GM18907 (cell line): ENCODE measurements at regions not wholly inside any gene's neighbourhood (a gene's known extent, or its start where the extent isn't known, plus 50 kb on each side); places are given as distances from the start of the nearest gene placed in this dataset.
A peak's percentile ranks its signal among the peaks of the same experiment; 100 is the strongest.

ENCODE experiments used
- ATAC-seq: cut with Tn5 transposase; IDR thresholded peaks from one replicate; pipeline ENCODE4 v1.9.1; 2021; ENCODE audit warnings: mild to moderate bottlenecking, moderate library complexity; ENCODE audit not compliant: unreplicated experiment

DNA sequence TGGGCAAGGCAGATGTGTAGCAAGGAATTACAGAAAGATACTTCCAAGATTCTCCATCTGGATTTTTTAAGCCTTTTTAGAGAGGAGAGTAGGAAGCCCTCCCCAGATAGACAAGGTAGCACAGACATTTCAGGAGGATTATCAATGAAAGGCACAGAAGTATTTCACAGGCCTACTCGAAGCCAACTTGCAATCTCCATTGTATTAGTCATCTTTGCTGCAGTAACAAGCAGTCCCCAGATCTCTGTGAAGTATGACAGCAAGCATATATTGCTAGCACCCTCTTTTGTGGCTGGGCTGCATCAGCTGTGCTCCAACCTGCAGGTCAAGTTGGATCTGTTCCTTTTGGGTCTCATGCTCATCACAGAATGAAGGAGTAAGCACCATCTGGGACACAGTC is 101.6 kb downstream of the MAF start:
- no peak for ATAC-seq

GRCh38 chr16:79497606-79498350 is 102.8 kb downstream of the MAF start:
- no peak for ATAC-seq

DNA sequence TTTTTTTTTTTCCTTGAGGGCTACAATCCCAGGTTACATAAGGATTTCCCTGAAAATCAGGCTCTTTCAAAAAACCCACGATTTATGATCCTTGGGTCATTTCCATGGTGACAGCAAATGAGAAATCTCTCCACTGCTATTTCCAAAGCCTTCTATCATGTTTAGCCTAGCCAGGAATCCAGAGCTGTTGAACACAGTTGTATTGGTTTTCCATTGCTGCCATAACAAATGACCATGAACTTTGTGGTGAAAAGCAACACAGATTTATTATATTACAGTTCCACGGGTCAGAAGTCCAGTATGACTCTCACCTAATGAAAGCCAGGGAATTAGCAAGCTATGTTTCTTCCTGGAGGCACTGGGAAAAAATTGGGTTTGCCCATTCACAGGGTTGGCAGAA is 106.6 kb downstream of the MAF start:
- no peak for ATAC-seq

- no peak for ATAC-seq
Measured at GRCh38 chr16:79492036-79492435, 108.5 kb downstream of the MAF start.

GRCh38 chr16:79485020-79485419 is 115.5 kb downstream of the MAF start:
- ATAC-seq: no peak

- ATAC-seq: no peak
Measured at GRCh38 chr16:79484237-79484636, 116.3 kb downstream of the MAF start.

- no peak for ATAC-seq
Measured at GRCh38 chr16:79483336-79483735, 117.2 kb downstream of the MAF start.

- no peak for ATAC-seq
Measured at GRCh38 chr16:79482011-79482410, 118.5 kb downstream of the MAF start.

DNA sequence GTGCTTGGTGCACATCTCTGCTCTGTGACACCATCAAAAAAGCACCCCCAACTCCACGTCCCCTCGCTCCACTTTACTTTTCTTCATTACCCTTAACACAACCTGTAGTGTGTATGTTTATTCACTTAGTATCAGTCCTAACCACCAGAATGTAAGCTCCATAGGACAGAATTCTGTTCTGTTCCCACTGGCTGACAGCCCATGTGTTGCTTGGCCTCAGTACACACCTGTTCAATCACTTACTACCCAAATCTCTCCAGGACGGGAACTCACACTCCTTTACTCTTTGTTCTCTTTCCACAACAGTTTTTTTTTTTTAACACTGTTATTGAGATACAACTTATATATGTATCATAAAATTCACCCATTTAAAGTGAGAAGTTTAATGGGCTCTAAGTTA is 119.6 kb downstream of the MAF start:
- no peak for ATAC-seq

- ATAC-seq: no peak
Measured at GRCh38 chr16:79480056-79480455, 120.5 kb downstream of the MAF start.

DNA sequence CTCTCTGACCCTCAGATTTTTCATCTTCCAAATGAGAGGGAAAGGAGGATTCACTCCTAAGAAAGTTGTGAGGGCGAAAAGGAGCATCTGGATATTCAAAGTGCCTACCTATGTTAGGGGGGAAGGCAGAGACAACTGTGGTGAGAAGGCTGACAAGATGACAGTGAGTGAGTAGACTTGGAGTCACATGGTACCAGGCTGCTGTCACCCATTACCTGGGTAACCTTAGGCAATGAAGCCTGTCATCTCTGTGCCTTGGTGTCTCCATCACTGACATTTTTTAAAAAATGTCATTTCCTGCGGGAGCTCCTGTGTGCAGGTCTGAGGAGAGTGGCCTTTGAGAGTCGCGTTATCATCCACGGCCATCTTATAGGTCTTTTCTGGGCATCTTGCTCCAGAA is 124.0 kb downstream of the MAF start:
- no peak for ATAC-seq

- ATAC-seq: no peak
Measured at GRCh38 chr16:79475841-79476240, 124.7 kb downstream of the MAF start.

- no peak for ATAC-seq
Measured at GRCh38 chr16:79473456-79473855, 127.1 kb downstream of the MAF start.

- ATAC-seq: no peak
Measured at GRCh38 chr16:79472426-79472825, 128.1 kb downstream of the MAF start.

DNA sequence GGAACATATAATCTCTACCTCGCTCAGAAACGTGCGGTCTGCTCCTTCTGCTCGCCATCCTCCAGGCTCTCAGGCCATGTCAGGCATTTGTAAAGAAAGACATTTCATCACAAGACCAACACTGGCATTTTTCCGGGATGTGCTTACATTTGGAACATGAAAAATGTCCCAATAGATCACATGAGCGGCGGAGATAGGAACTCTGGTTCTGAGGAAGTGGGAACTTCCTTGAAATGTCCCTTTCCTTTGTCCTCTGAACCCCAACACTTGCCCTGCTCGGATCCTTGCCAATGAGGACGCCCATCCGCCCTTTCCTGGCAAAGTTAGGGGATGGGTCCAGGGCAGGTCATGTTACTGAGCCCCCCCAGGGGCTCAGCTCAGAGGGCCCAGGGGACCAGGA is 130.5 kb downstream of the MAF start:
- ATAC-seq: no peak

DNA sequence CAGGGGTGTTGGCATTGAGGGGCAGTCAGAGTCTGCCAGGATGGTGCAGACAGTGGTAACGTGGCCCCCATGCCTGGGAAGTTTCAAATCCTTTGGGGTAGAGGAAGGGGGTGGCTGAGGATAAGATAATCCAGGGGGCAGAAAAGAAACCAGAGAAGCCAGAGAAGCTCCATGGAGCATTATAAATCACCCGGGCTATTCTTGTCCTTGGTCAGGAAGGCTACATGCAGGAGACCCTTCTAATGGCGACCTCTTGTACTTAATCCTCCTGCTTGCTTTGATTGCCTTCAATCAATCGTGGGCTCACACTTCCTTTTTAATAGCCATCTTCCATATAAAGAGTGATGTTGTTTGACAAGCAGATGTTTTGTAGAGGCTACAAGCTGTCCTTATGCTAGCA is 131.9 kb downstream of the MAF start:
- ATAC-seq: no peak

- ATAC-seq: no peak
Measured at GRCh38 chr16:79468121-79468552, 132.4 kb downstream of the MAF start.

DNA sequence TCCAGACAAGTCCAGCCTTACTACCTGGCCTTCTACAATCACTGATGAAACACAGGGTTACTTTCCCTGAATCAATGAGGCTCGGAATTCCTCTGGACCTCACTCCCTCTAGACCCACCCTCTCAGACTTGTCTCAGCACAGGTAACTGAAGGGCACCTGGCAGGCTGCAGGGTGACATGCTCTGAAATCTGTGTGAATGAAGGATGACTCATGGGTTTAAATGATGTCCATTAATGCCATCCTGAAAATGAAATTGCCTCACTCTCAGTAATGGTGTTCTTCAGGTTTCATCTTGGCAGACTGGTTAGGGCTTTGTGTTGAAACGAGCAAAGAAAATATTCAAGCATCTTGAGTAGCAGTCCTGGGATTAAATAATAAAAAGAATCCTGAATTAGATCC is 134.4 kb downstream of the MAF start:
- no peak for ATAC-seq

DNA sequence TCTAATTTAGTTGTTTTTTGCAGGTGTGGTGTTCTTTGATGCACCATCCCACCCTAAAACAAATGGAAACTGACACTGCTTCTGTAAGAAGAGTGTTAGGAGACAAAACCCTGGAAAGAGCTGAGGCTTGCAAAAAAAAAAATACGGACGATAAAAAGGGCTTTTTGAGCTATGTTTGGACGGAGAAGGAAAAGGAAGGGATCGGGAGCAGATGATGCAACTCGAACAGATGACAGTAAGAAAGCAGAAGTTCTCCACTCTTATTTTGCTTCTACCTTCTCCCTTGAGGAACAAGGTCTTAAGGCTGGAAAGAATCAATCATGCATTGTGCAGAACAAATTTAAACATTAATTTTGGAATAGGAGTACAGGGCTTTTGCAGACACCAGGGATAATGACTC is 136.7 kb downstream of the MAF start:
- no peak for ATAC-seq

GRCh38 chr16:79456036-79456435 is 144.5 kb downstream of the MAF start:
- no peak for ATAC-seq

DNA sequence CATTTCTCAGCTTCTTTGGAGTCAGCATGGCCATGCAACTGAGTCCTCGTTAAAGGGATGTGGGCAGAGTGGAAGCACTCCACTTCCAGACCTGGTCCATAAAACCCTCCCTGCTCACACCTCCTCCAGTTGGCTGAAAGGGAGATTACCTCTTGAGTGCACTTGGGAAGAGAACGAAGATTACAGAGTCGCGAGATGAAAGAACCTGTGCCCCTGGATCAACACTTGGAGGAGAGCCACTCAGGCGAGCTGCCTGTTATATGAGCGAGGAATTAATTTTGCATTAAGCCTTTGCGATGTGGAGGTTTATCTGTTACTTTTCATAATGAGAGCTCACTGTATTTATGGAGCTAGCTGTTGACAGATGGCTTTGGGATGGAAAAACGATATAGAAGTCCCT is 147.9 kb downstream of the MAF start:
- ATAC-seq: no peak

GRCh38 chr16:79451196-79451816 is 149.2 kb downstream of the MAF start:
- peak; percentile 65 for ATAC-seq

GRCh38 chr16:79449900-79450299 is 150.6 kb downstream of the MAF start:
- no peak for ATAC-seq
